Endothelial cell of umbilical vein (primary cell): ENCODE measurements at regions not wholly inside any gene's neighbourhood (a gene's known extent, or its start where the extent isn't known, plus 50 kb on each side); places are given as distances from the start of the nearest gene placed in this dataset.
"Not testable (repeated sequence)": the region's sequence is repeated elsewhere in the genome, so short reads cannot be mapped to it uniquely, and the experiment has no call there.

Experiments used
- CTCF ChIP-seq, 2 donors: IDR thresholded peaks; 1 replicate in 1 of 2; 2 replicates in 1 of 2; pipeline ENCODE4 v1.5.1; 2011; ENCODE audit warnings: low read length in 2 of 2, mild to moderate bottlenecking in 2 of 2, moderate library complexity in 2 of 2, control low read depth in 1 of 2, inconsistent platforms in 1 of 2, low read depth in 1 of 2; ENCODE audit not compliant: insufficient read depth in 1 of 2; ENCODE audit errors: extremely low read depth in 1 of 2
- GATA2 ChIP-seq: IDR thresholded peaks from 2 replicates; pipeline ENCODE4 v1.7.0; 2011; ENCODE audit warnings: low read depth, mild to moderate bottlenecking, moderate library complexity, mixed read lengths, low read length; ENCODE audit not compliant: insufficient read length, insufficient read depth
- JUN ChIP-seq: IDR thresholded peaks from 2 replicates; pipeline ENCODE4 v1.6.1; 2011; ENCODE audit warnings: borderline replicate concordance, low read depth; ENCODE audit not compliant: insufficient read length, insufficient read depth
- POLR2A ChIP-seq: IDR thresholded peaks from 2 replicates; pipeline ENCODE4 v1.6.1; 2012; ENCODE audit warnings: low read depth, mild to moderate bottlenecking, control low read depth, low read length

- not testable (repeated sequence) for TF ChIP-seq CTCF (IDR thresholded peaks at IDR 0.05; ENCODE audit: extremely low read depth in 1 of 2, insufficient read depth in 1 of 2, low read depth in 1 of 2, low read length in 2 of 2); POLR2A; GATA2; JUN
Observed at GRCh38 chr16:64341336-64341735, 780.5 kb downstream of the CDH11 start.
